ENCODE measurements at regions not wholly inside any gene's neighbourhood (a gene's known extent, or its start where the extent isn't known, plus 50 kb on each side); places are given as distances from the start of the nearest gene placed in this dataset.

DNA sequence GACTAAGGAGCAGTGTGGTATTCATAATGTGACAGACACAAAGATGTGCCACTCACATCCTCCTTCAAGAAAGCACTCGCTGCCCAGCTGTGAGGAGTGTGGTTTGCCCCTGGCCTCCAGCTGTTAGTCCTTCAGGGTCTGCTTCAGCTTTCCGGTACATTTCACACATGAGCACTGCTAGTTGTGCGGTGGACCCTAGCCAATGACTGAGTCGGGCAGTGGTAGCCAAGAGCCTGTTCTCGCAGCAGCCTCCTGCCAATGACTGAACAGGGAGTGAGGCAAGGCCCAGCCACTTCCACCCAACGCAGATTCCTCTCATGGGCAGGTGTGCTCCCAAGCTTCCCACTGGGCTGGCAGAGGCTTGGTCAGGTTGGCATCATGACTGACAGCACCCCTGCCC lies 254.3 kb downstream of the RBM43 start:
- TF ChIP-seq, protein P1, sequence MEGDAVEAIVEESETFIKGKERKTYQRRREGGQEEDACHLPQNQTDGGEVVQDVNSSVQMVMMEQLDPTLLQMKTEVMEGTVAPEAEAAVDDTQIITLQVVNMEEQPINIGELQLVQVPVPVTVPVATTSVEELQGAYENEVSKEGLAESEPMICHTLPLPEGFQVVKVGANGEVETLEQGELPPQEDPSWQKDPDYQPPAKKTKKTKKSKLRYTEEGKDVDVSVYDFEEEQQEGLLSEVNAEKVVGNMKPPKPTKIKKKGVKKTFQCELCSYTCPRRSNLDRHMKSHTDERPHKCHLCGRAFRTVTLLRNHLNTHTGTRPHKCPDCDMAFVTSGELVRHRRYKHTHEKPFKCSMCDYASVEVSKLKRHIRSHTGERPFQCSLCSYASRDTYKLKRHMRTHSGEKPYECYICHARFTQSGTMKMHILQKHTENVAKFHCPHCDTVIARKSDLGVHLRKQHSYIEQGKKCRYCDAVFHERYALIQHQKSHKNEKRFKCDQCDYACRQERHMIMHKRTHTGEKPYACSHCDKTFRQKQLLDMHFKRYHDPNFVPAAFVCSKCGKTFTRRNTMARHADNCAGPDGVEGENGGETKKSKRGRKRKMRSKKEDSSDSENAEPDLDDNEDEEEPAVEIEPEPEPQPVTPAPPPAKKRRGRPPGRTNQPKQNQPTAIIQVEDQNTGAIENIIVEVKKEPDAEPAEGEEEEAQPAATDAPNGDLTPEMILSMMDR (IDR thresholded peaks at IDR 0.05 in 2 of 3, conservative IDR thresholded peaks at IDR 0.05 in 1 of 3; ENCODE audit: borderline replicate concordance in 1 of 3, insufficient read depth in 1 of 3, low read depth in 2 of 3, low read length in 2 of 3), result no peak
- no peak for TF ChIP-seq POLR2A (IDR thresholded peaks at IDR 0.05; ENCODE audit: borderline replicate concordance, extremely low read depth, insufficient read depth, insufficient read length)
